ENCODE measurements at regions not wholly inside any gene's neighbourhood (a gene's known extent, or its start where the extent isn't known, plus 50 kb on each side); places are given as distances from the start of the nearest gene placed in this dataset.

GRCh38 chr10:78557433-78557925 lies 511.3 kb upstream of the ZMIZ1 start:
- DNase-seq (ENCODE audit: low read depth in 2 of 2) = no peak

GRCh38 chr10:78559661-78560340 lies 509.0 kb upstream of the ZMIZ1 start:
- no peak for DNase-seq (ENCODE audit: low read depth in 2 of 2)

GRCh38 chr10:78560341-78560688 lies 508.5 kb upstream of the ZMIZ1 start:
- no peak for DNase-seq (ENCODE audit: low read depth in 2 of 2)

GRCh38 chr10:78563314-78563713 lies 505.5 kb upstream of the ZMIZ1 start:
- no peak for DNase-seq (ENCODE audit: low read depth in 2 of 2)

- DNase-seq (ENCODE audit: low read depth in 2 of 2) = no peak
These were observed 502.9 kb upstream of the ZMIZ1 start for GRCh38 chr10:78565841-78566240.

GRCh38 chr10:78566284-78567111 lies 502.3 kb upstream of the ZMIZ1 start:
- no peak for DNase-seq (ENCODE audit: low read depth in 2 of 2)

- no peak for DNase-seq (ENCODE audit: low read depth in 2 of 2)
These were observed 500.9 kb upstream of the ZMIZ1 start for GRCh38 chr10:78567680-78568455.

- DNase-seq (ENCODE audit: low read depth in 2 of 2) = no peak
These were observed 500.1 kb upstream of the ZMIZ1 start for GRCh38 chr10:78568620-78569019.

GRCh38 chr10:78570633-78571235 lies 498.0 kb upstream of the ZMIZ1 start:
- no peak for DNase-seq (ENCODE audit: low read depth in 2 of 2)

- no peak for DNase-seq (ENCODE audit: low read depth in 2 of 2)
These were observed 497.5 kb upstream of the ZMIZ1 start for GRCh38 chr10:78571286-78571685.

GRCh38 chr10:78571891-78572290 lies 496.9 kb upstream of the ZMIZ1 start:
- DNase-seq (ENCODE audit: low read depth in 2 of 2) = no peak

- no peak for DNase-seq (ENCODE audit: low read depth in 2 of 2)
These were observed 496.2 kb upstream of the ZMIZ1 start for GRCh38 chr10:78572565-78572964.

GRCh38 chr10:78574547-78574946 lies 494.2 kb upstream of the ZMIZ1 start:
- DNase-seq (ENCODE audit: low read depth in 2 of 2) = no peak

- no peak for DNase-seq (ENCODE audit: low read depth in 2 of 2)
These were observed 493.4 kb upstream of the ZMIZ1 start for GRCh38 chr10:78575400-78575799.

- no peak for DNase-seq (ENCODE audit: low read depth in 2 of 2)
These were observed 492.5 kb upstream of the ZMIZ1 start for GRCh38 chr10:78576276-78576675.

- DNase-seq (ENCODE audit: low read depth in 2 of 2) = no peak
These were observed 491.1 kb upstream of the ZMIZ1 start for GRCh38 chr10:78577712-78578111.

- peak in 1 of 2 donors; percentile 15 for DNase-seq (ENCODE audit: low read depth in 2 of 2)
These were observed 489.8 kb upstream of the ZMIZ1 start for GRCh38 chr10:78578929-78579328.

GRCh38 chr10:78579576-78579975 lies 489.2 kb upstream of the ZMIZ1 start:
- DNase-seq (ENCODE audit: low read depth in 2 of 2) = no peak

- no peak for DNase-seq (ENCODE audit: low read depth in 2 of 2)
These were observed 488.8 kb upstream of the ZMIZ1 start for GRCh38 chr10:78579995-78580394.

- DNase-seq (ENCODE audit: low read depth in 2 of 2) = no peak
These were observed 487.6 kb upstream of the ZMIZ1 start for GRCh38 chr10:78581133-78581694.

- no peak for DNase-seq (ENCODE audit: low read depth in 2 of 2)
These were observed 486.2 kb upstream of the ZMIZ1 start for GRCh38 chr10:78582540-78582939.

GRCh38 chr10:78584266-78584665 lies 484.5 kb upstream of the ZMIZ1 start:
- no peak for DNase-seq (ENCODE audit: low read depth in 2 of 2)
